Breast epithelium (tissue), 3 donors: ENCODE measurements at regions not wholly inside any gene's neighbourhood (a gene's known extent, or its start where the extent isn't known, plus 50 kb on each side); places are given as distances from the start of the nearest gene placed in this dataset.

ENCODE experiments used
- CTCF ChIP-seq, 3 donors: fragments of 450-650 bp; IDR thresholded peaks; one replicate each; pipeline ENCODE4 v1.5.1; 2016 to 2017; ENCODE audit warnings: antibody characterized with exemption in 3 of 3, mild to moderate bottlenecking in 3 of 3, moderate library complexity in 3 of 3
- POLR2A ChIP-seq: fragments of 450-650 bp; IDR thresholded peaks from one replicate; pipeline ENCODE4 v1.6.1; 2016; ENCODE audit warnings: antibody characterized with exemption, mild to moderate bottlenecking, moderate library complexity
- POLR2AphosphoS5 ChIP-seq, 3 donors: sonication (generic); formaldehyde crosslinking; IDR thresholded peaks; one replicate each; pipeline ENCODE4 v1.6.1; 2017; ENCODE audit warnings: antibody characterized with exemption in 3 of 3

GRCh38 chr15:29633971-29634370, 188.3 kb downstream of the TJP1 start:
- TF ChIP-seq CTCF (IDR thresholded peaks at IDR 0.05) (no peak), POLR2A (no peak), POLR2AphosphoS5 (IDR thresholded peaks at IDR 0.05) (no peak)
